Gastrocnemius medialis (tissue), 4 donors: ENCODE measurements at regions not wholly inside any gene's neighbourhood (a gene's known extent, or its start where the extent isn't known, plus 50 kb on each side); places are given as distances from the start of the nearest gene placed in this dataset.

Experiments used
- CTCF ChIP-seq, 5 experiments: fragments of 450-650 bp in 3 of 5; fragments of 200-600 bp in 2 of 5; sonication (generic) in 2 of 5; IDR thresholded peaks in 4 of 5; conservative IDR thresholded peaks in 1 of 5; 1 replicate in 4 of 5; 2 replicates in 1 of 5; pipeline ENCODE4 v1.5.1; 2016 to 2019; ENCODE audit warnings: antibody characterized with exemption in 5 of 5, mild to moderate bottlenecking in 3 of 5, moderate library complexity in 3 of 5
- POLR2A ChIP-seq, 2 donors: fragments of 450-650 bp; IDR thresholded peaks; one replicate each; pipeline ENCODE4 v1.6.1; 2017; ENCODE audit warnings: antibody characterized with exemption in 2 of 2, mild to moderate bottlenecking in 2 of 2, moderate library complexity in 2 of 2

DNA sequence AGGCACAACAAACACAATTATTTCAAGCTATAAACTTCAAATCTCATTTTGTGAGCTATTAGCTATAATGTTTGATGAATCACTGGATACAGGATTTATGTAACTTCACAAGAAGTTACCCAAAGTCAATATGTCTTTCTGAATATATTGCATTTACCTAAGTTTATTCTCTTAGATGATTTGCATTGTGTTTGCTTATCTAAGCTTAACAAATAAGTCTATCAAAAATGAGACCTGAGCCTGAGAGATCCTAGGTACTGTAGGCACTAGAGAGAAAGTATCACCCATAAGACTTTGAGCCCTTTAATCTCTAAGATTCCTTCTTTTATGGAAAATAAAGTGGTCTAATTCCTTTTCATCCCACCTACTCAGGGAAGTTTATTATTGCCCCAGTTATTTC, 178.2 kb downstream of the NAF1 start:
- TF ChIP-seq CTCF (IDR thresholded peaks at IDR 0.05 in 4 of 5, conservative IDR thresholded peaks at IDR 0.05 in 1 of 5) (no peak), POLR2A (IDR thresholded peaks at IDR 0.05) (no peak)
